Stimulated activated CD4-positive, alpha-beta T cell treated with anti-CD3 and anti-CD28 coated beads, Interleukin-4, amount 100 ng/mL, for 24 hours (primary cell): ENCODE measurements at regions not wholly inside any gene's neighbourhood (a gene's known extent, or its start where the extent isn't known, plus 50 kb on each side); places are given as distances from the start of the nearest gene placed in this dataset.
"Not testable (repeated sequence)": the region's sequence is repeated elsewhere in the genome, so short reads cannot be mapped to it uniquely, and the experiment has no call there.

ENCODE experiments used
- DNase-seq: peaks from one replicate; pipeline ENCODE4 v3.0.0-alpha.2; 2020

GRCh38 chr5:152106571-152106970 lies 181.9 kb upstream of the GLRA1 start:
- DNase-seq = no peak

- no peak for DNase-seq
Measured at GRCh38 chr5:152105085-152105484, 180.4 kb upstream of the GLRA1 start.

- DNase-seq = no peak
Measured at GRCh38 chr5:152104211-152104610, 179.6 kb upstream of the GLRA1 start.

GRCh38 chr5:152102908-152103307 lies 178.3 kb upstream of the GLRA1 start:
- not testable (repeated sequence) for DNase-seq

- DNase-seq = no peak
Measured at GRCh38 chr5:152102057-152102456, 177.4 kb upstream of the GLRA1 start.

GRCh38 chr5:152100462-152100861 lies 175.8 kb upstream of the GLRA1 start:
- no peak for DNase-seq

GRCh38 chr5:152097128-152097527 lies 172.5 kb upstream of the GLRA1 start:
- no peak for DNase-seq

GRCh38 chr5:152094716-152095115 lies 170.1 kb upstream of the GLRA1 start:
- no peak for DNase-seq

GRCh38 chr5:152094060-152094459 lies 169.4 kb upstream of the GLRA1 start:
- no peak for DNase-seq

GRCh38 chr5:152092580-152092979 lies 167.9 kb upstream of the GLRA1 start:
- no peak for DNase-seq

GRCh38 chr5:152089644-152090043 lies 165.0 kb upstream of the GLRA1 start:
- no peak for DNase-seq

GRCh38 chr5:152086668-152087067 lies 162.0 kb upstream of the GLRA1 start:
- DNase-seq = no peak

- DNase-seq = no peak
Measured at GRCh38 chr5:152084476-152084875, 159.8 kb upstream of the GLRA1 start.

- DNase-seq = no peak
Measured at GRCh38 chr5:152083231-152083630, 158.6 kb upstream of the GLRA1 start.

- DNase-seq = no peak
Measured at GRCh38 chr5:152072091-152072490, 147.4 kb upstream of the GLRA1 start.

- no peak for DNase-seq
Measured at GRCh38 chr5:152070591-152070990, 145.9 kb upstream of the GLRA1 start.

GRCh38 chr5:152066784-152067183 lies 142.1 kb upstream of the GLRA1 start:
- DNase-seq = no peak

- no peak for DNase-seq
Measured at GRCh38 chr5:152063004-152063403, 138.4 kb upstream of the GLRA1 start.

GRCh38 chr5:152061095-152061494 lies 136.4 kb upstream of the GLRA1 start:
- no peak for DNase-seq

GRCh38 chr5:152058267-152058666 lies 133.6 kb upstream of the GLRA1 start:
- DNase-seq = no peak

- no peak for DNase-seq
Measured at GRCh38 chr5:152056931-152057330, 132.3 kb upstream of the GLRA1 start.

- no peak for DNase-seq
Measured at GRCh38 chr5:152052470-152052869, 127.8 kb upstream of the GLRA1 start.

GRCh38 chr5:152051499-152052454 lies 127.1 kb upstream of the GLRA1 start:
- DNase-seq = no peak

GRCh38 chr5:152046361-152046760 lies 121.7 kb upstream of the GLRA1 start:
- DNase-seq = no peak

- DNase-seq = not testable (repeated sequence)
Measured at GRCh38 chr5:152038856-152039255, 114.2 kb upstream of the GLRA1 start.
